NCI-H345 (cell line): ENCODE measurements at regions not wholly inside any gene's neighbourhood (a gene's known extent, or its start where the extent isn't known, plus 50 kb on each side); places are given as distances from the start of the nearest gene placed in this dataset.

Source experiments
- DNase-seq: peaks from one replicate; lab custom pipeline; 2025; lab: John Stamatoyannopoulos, UW

DNA sequence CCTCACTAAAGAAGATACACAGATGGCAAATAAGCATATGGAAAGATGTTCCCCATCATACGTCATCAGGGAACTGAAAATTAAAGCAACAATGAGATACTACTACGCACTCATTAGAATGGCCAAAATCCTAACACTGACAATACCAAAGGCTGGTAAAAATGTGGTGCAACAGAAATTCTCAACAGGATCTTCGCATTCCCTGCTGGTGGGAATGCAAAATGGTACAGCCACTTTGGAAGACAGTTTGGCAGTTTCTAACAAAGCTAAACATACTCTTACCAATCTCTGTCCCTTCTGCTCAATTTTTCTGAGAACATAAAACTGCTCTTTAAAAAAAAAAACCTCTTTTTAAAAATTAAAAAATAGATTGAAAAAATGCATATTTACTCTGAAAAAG lies 300.2 kb downstream of the FBXW7 start:
- DNase-seq = no peak

DNA sequence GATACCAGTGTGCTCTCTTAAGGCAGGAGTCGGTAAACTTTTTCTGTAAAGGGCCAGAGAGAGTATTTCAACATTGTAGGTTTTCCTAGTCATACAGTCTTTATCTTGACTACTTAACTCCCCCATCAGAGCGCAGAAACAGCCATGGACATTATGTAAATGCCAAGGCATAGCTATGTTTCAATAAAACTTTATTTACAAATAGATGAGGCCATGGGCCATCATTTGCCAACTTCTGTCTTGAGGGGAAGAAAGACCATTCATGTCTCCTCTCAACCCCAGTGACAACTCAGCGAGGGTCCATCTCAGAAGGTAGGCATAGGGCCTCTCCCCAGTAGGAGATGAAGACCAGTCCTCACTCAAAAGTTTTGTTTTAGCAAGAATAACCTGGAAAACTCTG lies 301.3 kb downstream of the FBXW7 start:
- no peak for DNase-seq

DNA sequence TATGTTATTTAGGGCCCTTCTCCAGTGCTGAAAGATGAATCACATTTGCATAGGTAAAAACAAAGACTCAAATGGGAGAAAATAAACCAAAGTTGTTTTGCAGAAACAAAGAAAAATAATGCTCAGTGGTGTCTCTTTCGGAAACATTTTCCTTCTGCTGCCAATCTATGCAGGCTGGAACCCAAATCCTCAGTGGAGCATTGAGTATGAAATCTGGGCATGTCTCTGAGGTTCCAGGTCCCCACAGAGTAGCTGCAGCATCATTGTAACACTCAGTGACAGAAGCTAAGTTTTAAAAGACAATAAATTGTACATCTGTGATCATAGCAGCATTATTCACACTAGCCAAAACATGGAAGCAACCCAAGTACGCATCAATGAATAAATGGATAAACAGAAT lies 303.6 kb downstream of the FBXW7 start:
- no peak for DNase-seq

DNA sequence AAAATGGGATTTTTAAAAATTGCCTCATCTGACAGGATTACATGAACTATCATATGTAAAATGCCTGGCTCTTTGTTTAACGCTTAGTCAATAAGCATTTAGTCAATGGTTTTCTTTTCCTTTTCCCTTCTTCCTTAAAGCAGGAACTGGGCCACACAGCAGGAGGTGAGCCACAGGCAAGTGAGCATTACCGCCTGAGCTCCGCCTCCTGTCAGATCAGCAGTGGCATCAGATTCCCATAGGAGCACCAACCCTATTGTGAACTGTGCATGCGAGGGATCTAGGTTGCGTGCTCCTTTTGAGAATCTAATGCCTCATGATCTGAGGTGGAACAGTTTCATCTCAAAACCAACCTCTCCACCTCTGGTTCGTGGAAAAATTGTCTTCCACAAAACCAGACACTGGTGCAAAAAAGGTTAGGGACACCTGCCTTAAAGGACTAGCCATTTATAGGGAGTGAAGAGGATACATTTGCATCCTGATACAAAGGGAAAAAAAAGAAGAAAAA lies 306.1 kb downstream of the FBXW7 start:
- no peak for DNase-seq

DNA sequence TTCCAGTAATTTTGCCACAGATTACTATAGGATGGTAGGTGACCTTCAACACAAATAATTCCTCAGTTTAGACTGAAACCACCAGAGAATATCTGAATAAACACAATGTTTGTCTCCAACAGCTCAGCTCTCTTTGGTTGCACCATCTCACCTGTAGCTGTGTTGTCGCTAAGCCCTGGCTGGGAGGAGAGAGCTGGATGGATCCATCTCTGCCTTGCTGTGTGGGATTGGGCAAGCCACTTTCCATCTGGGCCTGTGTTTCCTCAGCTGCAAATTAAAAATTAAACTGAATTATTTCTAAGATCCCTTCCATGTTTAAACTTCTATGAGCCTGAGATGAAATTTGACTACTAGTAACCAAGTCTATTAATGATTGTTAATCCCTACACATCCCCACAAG lies 310.2 kb downstream of the FBXW7 start:
- no peak for DNase-seq

DNA sequence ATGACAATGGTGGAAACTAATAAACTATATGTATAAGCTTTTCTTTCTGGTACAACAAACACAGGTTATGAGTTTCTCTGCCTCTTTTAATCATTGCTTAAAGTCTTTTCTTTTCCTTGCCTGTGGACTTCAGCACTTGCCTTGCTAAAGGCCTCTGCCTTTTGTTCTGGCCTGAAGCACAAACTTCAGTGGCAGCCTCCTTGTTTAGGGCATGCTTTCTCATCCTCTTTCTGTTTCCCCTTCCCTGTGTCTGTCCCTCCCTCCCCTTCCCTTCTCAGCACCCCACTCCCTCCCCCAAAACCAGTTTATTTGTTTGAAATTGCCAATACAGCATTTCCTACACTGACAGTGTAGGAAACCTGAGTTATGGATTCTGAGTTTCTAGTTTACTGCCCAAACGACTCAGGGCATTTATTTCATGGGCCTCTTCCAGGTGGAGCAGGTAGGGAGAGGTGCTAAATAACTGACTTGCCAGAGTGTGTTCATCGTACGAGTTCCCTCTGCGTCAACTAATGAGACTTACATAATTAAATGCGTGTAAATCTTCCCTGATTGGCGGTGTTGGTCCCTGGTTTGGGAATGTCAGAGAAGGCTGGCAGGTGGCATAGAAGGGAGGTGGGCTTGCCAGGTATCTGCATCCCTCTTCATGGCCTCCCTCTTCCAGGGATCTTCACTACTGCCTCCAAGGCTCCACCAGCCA lies 311.0 kb downstream of the FBXW7 start:
- DNase-seq = no peak

DNA sequence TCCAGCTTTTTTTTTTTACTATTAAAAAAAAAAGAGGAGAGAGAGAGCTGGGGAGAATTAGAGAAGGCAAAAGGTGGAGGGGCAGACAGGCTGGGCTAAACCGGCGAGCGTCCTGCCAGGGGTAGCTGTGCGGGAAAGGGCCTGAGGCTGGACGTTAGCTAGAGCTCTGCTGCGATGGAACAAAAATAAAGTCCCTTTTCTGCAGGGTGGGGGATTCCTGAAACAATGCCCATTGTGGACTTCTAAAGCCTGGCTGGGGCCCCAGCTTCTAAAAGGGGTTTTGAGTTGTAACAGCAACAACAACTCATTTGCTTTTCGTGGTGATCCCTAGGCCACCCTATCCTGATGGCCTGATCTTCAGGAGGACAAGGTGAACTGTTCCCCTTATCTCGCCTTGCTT lies 311.7 kb downstream of the FBXW7 start:
- no peak for DNase-seq

DNA sequence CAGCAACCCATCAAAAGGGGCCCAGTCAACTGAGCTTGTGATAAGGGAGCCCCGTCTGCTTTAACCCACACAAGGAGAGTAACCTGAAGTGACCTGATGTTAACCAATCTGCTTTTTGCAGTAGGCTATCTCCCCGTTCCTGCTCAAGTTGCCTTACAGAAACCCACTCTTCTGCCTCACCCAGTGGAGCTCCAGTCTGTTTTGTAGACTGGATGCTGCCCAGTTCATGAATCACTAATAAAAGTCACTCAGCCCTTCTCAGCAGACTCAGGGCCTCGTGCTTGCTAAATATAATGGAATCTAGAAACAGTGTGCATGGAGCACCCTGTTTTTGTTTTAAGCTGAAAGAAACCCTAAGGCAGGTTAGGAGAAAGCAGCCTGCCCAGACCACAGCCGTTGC lies 312.3 kb downstream of the FBXW7 start:
- no peak for DNase-seq

DNA sequence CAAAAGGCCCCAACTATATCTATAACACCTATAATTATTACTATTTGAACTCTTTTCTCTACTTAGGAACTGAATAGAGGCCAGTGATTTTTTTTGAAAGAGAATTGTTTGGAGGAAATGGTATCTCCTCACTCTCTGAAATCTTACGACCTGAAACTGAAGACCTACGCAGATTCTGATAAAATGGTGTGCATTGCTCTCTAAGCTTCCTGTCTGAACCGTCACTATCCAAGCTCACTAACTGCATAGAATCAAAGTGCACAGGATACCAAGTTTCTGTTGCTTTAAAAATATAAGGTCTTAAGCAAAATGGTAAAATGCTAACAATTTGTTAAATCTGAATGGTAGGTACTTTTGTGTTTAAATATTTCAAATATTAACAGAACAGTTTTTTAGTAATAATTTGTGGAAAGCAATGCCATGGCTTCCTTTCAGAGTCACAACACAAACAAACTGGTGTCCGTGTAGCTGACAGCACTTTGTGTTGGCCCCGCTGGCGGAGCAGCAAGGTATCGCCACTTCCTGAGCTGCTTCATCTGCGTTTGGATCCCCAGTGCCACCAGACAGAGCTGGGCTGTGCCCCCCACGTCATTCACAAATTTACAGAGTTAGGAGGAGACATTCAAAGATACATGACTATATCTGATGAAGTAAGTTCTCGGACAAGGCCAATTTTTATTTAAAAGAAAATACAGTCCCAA lies 313.9 kb downstream of the FBXW7 start:
- DNase-seq = no peak

DNA sequence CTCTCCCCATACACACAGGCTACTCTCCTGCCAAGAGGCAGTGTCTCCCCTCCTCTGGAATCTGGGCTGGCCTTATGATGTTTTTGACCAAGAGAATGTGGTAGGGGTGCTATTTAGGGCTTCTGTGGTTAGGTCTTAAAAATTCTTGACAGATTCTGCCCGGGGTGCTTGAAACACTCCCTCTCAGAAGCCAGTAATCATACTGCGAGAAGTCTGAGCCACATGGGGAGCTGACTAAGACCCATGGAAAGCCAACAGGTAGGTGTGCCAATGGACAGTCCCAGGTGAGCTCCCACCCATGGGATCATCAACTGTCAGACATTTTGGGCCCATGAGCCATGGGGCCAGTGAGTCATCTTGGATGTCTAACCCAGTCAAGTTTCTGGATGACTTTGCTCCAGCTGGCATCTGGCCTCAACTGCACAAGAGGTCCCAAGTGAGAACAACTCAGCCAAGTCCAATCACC lies 315.7 kb downstream of the FBXW7 start:
- no peak for DNase-seq

DNA sequence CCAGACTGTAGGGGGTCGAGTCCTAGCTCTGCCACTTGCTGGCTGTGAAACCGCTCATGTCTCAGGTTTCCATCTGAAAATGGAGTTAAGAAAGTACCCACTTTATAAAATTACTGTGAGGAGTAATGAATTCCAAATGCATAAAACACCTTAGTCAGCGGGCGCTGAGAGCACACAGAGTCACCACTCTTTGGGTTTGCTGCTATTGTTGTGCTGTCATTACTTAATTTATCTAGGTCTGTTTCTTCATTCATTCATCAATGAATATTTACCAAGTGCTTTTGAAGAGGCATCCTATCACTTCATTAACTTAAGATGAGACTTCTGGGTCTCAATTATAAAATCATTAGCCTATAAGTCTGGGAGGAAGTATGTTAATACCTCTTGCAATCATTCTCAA lies 317.3 kb downstream of the FBXW7 start:
- DNase-seq = no peak

DNA sequence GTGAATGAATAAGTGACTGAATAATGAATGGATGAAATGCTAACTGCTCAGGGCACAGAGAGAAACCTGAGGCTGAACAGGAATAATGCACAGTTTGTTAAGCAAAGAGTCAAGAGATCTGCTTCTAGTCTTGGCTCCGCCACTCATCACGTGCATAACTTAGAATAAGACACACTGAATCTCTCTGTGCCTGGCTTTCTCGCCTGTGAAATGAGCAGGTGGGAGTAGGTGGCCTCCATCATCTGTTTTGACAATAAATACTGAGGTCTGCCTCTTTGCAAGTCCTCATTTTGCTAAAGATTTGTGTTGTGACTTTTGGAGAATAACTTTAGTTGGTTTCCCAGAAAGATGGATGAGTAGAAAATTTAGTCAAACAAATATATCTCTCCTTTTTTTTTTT lies 318.0 kb downstream of the FBXW7 start:
- no peak for DNase-seq

DNA sequence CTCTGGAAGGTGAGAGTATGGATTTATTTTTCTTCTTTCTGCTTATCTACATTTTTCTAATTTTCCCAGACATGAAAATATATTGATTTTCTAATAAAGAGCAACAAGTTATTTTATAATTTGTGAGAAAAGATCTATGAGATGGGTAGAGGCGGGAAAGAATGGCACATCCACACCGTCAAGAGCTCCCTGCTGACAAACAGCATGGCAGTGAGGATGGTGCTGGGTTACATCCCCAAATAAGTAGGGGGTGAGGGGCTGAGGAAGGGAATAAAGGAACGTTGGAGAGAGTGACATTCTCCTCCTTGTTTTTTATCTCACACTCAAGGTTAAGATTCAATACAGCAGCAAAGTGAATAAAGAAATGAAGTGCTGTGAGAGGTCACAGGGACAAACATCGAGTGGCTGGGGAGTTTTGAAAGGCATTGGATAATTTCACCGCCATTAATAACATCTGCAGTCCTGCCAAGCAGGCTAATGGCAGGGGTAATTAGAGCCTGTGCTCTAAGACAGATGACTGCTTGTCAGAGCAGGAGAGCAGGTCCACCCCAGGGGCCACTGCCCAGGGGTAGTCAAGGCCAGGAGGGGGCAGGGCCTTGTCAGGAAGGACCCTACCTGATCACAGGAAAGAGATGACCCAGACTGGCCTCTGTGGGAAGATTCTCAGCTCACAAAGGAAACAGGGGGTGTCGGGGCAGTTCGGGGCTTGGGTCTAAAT lies 323.8 kb downstream of the FBXW7 start:
- no peak for DNase-seq

DNA sequence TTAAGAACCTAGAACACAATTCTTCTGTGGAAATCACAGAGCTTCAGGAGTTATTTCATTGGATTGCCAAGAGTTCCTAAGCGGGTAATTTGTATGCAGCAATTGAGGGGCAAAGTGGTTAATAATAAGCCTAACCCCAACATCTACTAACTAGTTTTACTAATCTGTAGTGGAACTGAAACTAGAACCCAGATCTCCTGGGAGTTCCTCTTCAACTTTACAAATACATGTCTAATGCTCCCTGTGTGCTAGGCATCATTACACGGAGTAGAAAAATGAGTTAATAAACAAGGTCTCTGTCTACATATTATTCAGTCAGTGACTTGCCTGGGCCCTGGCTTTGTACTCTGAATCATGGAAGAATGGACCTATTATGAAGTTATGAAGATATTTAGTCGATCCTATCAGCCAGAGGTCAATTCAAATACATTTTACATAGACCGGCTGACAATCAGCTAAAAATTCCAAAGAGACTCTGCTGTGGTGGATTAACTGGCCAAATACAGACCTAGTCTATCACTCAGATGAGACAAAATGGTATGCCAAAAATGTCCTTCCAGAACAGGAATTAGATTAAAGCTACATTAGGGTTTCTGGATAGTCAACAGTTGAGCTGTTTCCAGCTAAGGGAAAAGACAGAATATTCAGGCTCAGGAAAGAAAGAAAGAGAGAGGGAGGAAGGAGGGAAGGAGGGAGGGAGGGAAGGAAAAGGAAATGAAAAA lies 326.0 kb downstream of the FBXW7 start:
- DNase-seq = no peak

DNA sequence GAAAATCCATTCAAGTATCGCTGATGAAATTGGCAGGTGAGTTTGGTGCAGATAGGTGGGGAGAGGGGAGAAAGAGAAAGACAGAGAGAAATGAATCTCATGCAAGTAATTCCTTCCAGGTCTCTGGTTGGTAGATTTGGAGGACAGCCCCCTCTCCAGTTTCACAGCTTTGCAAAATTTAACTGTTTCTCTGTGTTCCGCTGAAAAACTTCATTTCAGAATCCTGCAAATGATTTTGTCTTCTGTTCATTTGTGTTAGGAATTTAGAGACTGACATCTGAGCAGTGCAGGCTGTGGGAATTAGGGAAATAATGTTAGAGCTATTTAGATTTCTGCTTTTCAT lies 328.5 kb downstream of the FBXW7 start:
- no peak for DNase-seq

DNA sequence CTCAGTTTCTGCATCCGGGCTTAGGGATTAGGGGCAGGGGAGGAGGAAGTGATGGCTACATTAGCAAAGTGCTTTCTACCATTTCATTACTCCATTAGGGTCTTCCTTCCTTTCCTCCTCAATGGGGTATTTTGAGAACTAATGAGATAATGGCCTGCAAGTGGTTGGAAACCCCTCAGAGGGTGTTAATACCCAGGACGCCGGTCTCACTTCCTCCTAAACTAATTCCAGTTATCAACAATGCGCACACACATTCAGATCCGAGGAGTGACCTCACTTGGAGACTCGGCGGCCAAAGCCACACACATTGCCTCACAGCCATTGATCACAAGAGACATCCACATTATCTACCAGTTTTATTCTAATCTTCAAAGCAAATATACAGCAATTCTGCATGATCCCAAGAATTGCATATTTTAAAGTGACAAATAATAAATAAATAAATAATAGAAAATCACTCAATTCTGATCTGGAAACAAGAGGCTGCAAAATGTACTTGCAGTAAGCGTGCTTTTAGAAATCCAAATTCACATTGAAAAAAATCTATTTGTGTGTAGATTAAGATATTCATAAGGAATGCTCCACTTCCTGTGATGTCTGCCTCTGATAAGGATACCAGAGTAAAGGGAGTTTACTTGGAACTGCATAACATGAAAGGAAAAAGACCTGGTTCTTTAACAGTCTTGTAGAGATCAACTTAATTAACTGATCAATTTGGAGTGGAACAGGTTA lies 329.1 kb downstream of the FBXW7 start:
- DNase-seq = no peak

DNA sequence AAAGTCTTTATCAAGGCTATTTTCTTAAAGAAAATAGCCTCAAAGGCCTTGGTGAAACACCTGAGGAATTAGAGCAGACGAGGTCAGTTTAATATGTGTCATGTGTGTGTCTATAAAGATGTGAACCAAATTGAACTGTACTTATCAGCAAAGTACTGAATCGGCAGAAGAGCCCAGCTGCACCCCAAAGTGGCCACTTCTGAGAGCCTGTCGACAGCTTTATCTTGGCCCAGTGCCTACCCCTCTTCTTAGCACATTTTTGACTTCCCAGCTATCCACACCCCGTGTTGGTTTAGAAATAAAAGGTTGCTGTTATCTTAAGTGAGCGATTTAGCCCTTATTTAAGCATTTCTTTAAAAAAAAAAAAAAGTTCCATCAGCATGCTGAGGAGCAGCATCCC lies 329.7 kb downstream of the FBXW7 start:
- DNase-seq = peak; percentile 14

DNA sequence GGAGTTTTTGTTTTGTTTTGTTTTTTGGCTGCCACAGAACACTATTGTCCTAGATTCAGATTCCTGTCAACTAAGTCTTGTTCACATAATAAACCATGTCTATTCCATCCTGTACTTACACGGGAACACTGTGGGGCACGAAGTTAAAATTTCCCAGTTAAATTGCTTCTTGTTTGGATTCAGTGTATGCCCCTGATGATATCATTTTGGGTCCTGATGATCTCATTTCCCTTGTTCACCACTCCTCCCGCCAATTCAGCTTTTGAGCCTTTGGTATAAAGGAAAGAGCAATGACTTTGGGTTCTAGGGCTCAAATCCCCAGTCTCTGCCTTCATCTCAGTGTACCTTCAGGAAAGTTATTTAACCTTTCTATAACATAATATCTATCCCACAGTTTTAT lies 333.5 kb downstream of the FBXW7 start:
- no peak for DNase-seq

DNA sequence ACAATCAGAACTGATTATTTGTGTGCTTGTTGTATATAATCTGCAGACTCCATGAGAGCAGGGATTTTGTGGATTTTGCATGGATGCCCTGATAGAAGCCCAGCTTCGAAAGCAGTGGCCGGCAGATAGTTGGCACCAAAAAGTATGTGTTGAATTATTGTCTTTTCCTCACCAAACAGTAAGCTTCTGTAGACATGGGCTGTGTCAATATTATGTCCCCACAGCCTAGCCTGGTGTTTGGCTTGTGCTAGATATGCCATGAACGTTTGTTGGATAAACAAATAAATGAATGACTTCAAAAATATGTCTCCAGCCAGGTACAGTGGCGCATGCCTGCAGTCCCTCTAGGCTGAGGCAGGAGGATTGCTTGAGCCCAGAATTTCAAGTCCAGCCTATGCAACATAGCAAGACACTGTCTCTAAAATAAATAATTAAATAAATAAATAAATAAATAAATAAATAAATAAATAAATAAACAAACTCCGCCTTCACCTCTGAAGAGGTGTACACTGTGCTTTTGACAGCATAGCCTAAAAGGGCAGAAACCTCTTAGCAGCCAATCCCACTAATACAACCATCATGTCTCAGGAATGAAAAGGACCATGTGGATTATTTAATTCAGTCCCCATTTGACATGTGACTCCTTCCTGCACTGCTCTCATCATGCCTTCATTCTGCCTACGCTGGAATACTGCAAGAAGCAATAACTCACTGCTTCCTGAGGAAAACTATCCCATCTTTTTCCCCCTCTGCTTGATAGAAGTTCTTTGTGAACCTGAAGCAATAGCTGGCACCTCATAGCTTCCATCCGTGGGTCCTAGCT lies 335.2 kb downstream of the FBXW7 start:
- DNase-seq = no peak

DNA sequence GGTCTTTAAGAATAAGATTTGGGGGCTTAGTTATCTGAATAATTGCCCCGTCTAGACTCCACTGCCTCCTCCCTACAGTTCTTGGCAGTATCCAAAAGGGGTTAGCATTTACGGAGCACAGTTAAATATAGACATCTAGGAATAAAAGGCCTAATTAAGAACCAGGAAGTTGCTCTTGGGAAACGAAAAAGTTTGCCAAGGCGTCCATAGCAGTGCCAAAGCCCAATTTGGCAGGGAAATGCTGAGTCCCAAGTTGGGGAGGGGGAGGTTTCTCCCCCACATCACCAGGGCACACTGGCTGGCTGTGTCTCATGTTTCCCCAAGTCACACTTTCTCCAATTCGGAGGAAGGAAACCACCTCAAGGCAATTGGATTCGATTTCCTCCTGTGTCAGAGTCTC lies 338.7 kb downstream of the FBXW7 start:
- DNase-seq = no peak

DNA sequence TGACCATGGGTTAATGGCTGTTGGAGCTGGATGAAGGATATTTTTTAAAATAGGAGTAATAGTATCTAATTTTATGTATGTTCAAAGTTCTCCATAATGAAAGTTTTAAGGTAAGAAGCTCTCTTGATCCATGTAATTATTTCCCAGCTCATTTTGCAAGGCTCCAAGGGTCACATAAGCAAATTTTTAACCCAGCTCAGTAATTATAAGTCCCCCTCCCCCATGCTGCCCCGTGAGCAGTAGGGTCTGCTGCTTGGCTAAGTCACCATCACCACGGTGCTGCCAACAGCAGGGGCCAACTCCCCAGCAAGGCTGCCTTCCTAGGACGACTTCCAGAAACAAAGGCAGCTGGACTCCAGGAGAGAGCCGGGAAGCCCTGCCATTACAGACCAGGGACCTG lies 340.0 kb downstream of the FBXW7 start:
- DNase-seq = no peak
